ENCODE measurements at regions not wholly inside any gene's neighbourhood (a gene's known extent, or its start where the extent isn't known, plus 50 kb on each side); places are given as distances from the start of the nearest gene placed in this dataset.

DNA sequence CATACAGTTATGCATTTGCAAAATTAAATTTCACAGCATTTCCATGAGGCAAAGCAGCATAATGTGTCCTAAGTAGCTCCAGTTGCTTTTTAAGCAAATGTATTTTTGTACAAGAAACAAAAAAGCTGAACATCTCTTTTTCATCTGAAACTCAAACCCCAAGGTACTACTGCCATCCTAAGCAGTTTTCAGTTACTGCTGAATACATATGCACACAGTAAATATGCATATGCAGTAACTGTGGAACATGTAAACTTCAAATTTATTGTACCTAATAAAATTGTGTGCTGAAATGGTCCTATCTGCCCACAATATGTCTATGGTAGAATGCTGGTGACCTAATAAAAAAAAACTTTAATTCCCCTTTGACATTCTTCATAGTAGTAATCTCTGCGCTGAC, 458.6 kb upstream of the INTU start:
- H3K36me3 Mint-ChIP-seq (ENCODE audit: low read depth) = no peaks in the 10 kb centered on the region
- TF ChIP-seq, protein P1, sequence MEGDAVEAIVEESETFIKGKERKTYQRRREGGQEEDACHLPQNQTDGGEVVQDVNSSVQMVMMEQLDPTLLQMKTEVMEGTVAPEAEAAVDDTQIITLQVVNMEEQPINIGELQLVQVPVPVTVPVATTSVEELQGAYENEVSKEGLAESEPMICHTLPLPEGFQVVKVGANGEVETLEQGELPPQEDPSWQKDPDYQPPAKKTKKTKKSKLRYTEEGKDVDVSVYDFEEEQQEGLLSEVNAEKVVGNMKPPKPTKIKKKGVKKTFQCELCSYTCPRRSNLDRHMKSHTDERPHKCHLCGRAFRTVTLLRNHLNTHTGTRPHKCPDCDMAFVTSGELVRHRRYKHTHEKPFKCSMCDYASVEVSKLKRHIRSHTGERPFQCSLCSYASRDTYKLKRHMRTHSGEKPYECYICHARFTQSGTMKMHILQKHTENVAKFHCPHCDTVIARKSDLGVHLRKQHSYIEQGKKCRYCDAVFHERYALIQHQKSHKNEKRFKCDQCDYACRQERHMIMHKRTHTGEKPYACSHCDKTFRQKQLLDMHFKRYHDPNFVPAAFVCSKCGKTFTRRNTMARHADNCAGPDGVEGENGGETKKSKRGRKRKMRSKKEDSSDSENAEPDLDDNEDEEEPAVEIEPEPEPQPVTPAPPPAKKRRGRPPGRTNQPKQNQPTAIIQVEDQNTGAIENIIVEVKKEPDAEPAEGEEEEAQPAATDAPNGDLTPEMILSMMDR (IDR thresholded peaks at IDR 0.05) = no peak
- H3K27ac Mint-ChIP-seq = no peak overlapping the region
- no peaks in the 10 kb centered on the region for H3K4me1 Mint-ChIP-seq (ENCODE audit: low read depth)
- intact Hi-C loops (cut with micrococcal nuclease) = no loop called here
- POLR2A ChIA-PET = no interaction called here
- DNase-seq (no peak), ATAC-seq (no peak)
- CTCF ChIA-PET = no interaction called here
- no peak overlapping the region for H3K4me3 Mint-ChIP-seq
- no peaks in the 10 kb centered on the region for H3K27me3 Mint-ChIP-seq
- no peaks in the 10 kb centered on the region for H3K9me3 Mint-ChIP-seq

GRCh38 chr4:127174616-127175015, 458.1 kb upstream of the INTU start:
- CTCF ChIA-PET = interaction anchor here (0.5 kb wide), 1 partner anchor 382 kb away, joined by 3 read pairs; no protein-coding TSS in a partner anchor
- intact Hi-C loops (cut with micrococcal nuclease) = no loop called here
- TF ChIP-seq, protein P1 (IDR thresholded peaks at IDR 0.05) = no peak
- Mint-ChIP-seq H3K36me3 (ENCODE audit: low read depth) (no peaks in the 10 kb centered on the region), H3K9me3 (no peaks in the 10 kb centered on the region), H3K27ac (no peak overlapping the region), H3K4me1 (ENCODE audit: low read depth) (no peaks in the 10 kb centered on the region), H3K27me3 (no peaks in the 10 kb centered on the region), H3K4me3 (no peak overlapping the region)
- DNase-seq (no peak), ATAC-seq (no peak)
- POLR2A ChIA-PET = no interaction called here

DNA sequence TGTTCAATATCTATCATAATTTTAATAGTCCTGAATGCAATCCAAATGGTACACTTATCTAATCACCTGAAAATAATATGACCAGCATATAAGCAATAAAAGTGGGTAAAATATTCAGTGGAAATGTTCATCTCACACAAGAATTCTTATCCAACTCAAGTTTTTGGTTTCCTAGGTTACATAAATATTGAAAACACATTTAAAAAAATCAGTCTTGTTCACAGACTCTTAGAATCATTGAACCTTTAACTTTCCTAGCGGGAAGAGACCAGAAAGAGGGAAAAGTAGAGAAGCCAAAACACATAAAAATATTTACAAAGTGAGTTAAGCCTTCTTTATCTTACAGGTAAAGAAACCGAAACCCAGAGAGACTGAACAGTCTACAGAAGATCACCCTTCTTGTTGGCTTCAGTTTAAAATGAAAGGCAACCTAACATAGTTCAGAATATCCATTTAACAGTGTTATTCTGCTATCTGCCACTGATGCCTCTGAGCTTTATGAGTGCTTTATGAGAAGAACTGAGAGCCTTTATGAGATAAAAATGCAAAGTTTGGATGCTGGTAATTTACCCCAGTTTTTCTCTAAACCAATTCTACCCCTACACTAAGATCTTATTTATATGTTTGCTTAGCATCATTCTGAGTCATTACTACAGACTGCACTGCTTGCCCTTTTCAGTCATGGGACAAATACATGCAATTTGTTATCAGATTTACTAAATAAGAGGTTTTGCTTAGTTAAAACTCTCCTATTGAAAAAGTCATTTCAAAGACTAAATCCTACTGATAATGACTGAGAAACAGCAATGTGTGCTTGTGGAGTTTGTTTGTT, 453.3 kb upstream of the INTU start:
- DNase-seq (no peak), ATAC-seq (no peak)
- intact Hi-C loops (cut with micrococcal nuclease) = no loop called here
- no peak overlapping the region for H3K27ac Mint-ChIP-seq
- H3K27me3 Mint-ChIP-seq = no peaks in the 10 kb centered on the region
- no peaks in the 10 kb centered on the region for H3K36me3 Mint-ChIP-seq (ENCODE audit: low read depth)
- TF ChIP-seq, protein P1 (IDR thresholded peaks at IDR 0.05) = no peak
- ChIA-PET CTCF (no interaction called here), POLR2A (no interaction called here)
- no peaks in the 10 kb centered on the region for H3K4me1 Mint-ChIP-seq (ENCODE audit: low read depth)
- H3K9me3 Mint-ChIP-seq = peaks cover 7% of the 10 kb centered on the region
- H3K4me3 Mint-ChIP-seq = no peak overlapping the region

DNA sequence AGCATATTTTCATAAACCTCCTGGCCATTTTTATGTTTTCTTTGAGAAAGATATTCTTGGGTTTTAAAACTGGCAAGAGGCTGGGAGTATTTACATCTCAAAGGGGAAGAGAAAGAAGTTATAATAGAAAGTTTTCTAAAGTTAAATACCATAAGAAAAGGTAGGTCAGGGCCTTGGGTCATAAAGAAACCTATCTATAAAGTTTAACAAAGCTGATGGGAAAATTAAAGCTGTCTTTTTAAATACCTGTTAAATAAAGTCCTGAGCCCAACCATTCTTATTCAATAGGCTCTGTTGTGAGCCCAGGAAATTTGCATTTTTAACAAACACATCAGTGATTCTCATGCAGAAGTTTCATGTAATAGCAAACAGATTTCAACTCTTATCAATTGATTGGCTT, 451.8 kb upstream of the INTU start:
- DNase-seq = no peak
- intact Hi-C loops (cut with micrococcal nuclease) = no loop called here
- ChIA-PET CTCF (no interaction called here), POLR2A (no interaction called here)
- no peaks in the 10 kb centered on the region for H3K27me3 Mint-ChIP-seq
- TF ChIP-seq, protein P1 (IDR thresholded peaks at IDR 0.05) = no peak
- no peaks in the 10 kb centered on the region for H3K36me3 Mint-ChIP-seq (ENCODE audit: low read depth)
- H3K4me3 Mint-ChIP-seq = no peak overlapping the region
- no peaks in the 10 kb centered on the region for H3K4me1 Mint-ChIP-seq (ENCODE audit: low read depth)
- no peak for ATAC-seq
- peaks cover 13% of the 10 kb centered on the region for H3K9me3 Mint-ChIP-seq
- H3K27ac Mint-ChIP-seq = no peak overlapping the region

GRCh38 chr4:127182687-127183086, 450.1 kb upstream of the INTU start:
- peaks cover 14% of the 10 kb centered on the region for H3K9me3 Mint-ChIP-seq
- H3K36me3 Mint-ChIP-seq (ENCODE audit: low read depth) = no peaks in the 10 kb centered on the region
- DNase-seq (no peak), ATAC-seq (no peak)
- H3K4me1 Mint-ChIP-seq (ENCODE audit: low read depth) = no peaks in the 10 kb centered on the region
- no peaks in the 10 kb centered on the region for H3K27me3 Mint-ChIP-seq
- no peak overlapping the region for H3K4me3 Mint-ChIP-seq
- no peak overlapping the region for H3K27ac Mint-ChIP-seq
- TF ChIP-seq, protein P1 (IDR thresholded peaks at IDR 0.05) = no peak
- POLR2A ChIA-PET = no interaction called here
- CTCF ChIA-PET = no interaction called here
- intact Hi-C loops (cut with micrococcal nuclease) = no loop called here
